WTC11 (cell line): ENCODE measurements at regions not wholly inside any gene's neighbourhood (a gene's known extent, or its start where the extent isn't known, plus 50 kb on each side); places are given as distances from the start of the nearest gene placed in this dataset.
A peak's percentile ranks its signal among the peaks of the same experiment; 100 is the strongest.

Source experiments
- ATAC-seq: fragments of 200-7000 bp; cut with Tn5 transposase; 2 replicates; pipeline ENCODE4 v1.10.0; 2021; ENCODE audit warnings: mild to moderate bottlenecking, moderate library complexity
- CTCF ChIA-PET: fragments of 300-600 bp; sonication (Branson Sonifier 250); formaldehyde crosslinking; loops from one replicate; lab custom pipeline; 2021; ENCODE audit warnings: antibody characterized with exemption; lab: Charles Lee
- POLR2A ChIA-PET: fragments of 350-600 bp; sonication (Branson Sonifier 250); formaldehyde crosslinking; loops from one replicate; lab custom pipeline; 2021; ENCODE audit warnings: antibody characterized with exemption; lab: Charles Lee
- DNase-seq: peaks from one replicate; pipeline ENCODE4 v3.0.0; 2021; ENCODE audit warnings: low spot score
- H3K27ac Mint-ChIP-seq: 2 replicates; pipeline ENCODE4 v1.8.0; 2021; ENCODE audit warnings: mixed read lengths
- H3K27me3 Mint-ChIP-seq: 2 replicates; pipeline ENCODE4 v1.8.0; 2021; ENCODE audit warnings: low read depth, mild to moderate bottlenecking, moderate library complexity, mixed read lengths
- H3K36me3 Mint-ChIP-seq: 2 replicates; pipeline ENCODE4 v1.8.0; 2021; ENCODE audit warnings: mixed read lengths
- H3K4me1 Mint-ChIP-seq: 2 replicates; pipeline ENCODE4 v1.8.0; 2022; ENCODE audit warnings: mixed read lengths
- H3K4me3 Mint-ChIP-seq: 2 replicates; pipeline ENCODE4 v1.8.0; 2021; ENCODE audit warnings: mild to moderate bottlenecking, moderate library complexity, mixed read lengths
- H3K9me3 Mint-ChIP-seq: 2 replicates; pipeline ENCODE4 v1.8.0; 2021; ENCODE audit warnings: mixed read lengths
- CREB1 ChIP-seq: sonication (generic); formaldehyde crosslinking; IDR thresholded peaks from 2 replicates; pipeline ENCODE4 v1.8.0; 2023; ENCODE audit warnings: mild to moderate bottlenecking, missing genetic modification reagents
- CREM ChIP-seq: sonication (generic); formaldehyde crosslinking; IDR thresholded peaks from 2 replicates; pipeline ENCODE4 v1.8.1; 2022; ENCODE audit warnings: mild to moderate bottlenecking, missing genetic modification reagents, moderate library complexity
- E2F5 ChIP-seq: sonication (generic); formaldehyde crosslinking; IDR thresholded peaks from 2 replicates; pipeline ENCODE4 v1.8.1; 2022; ENCODE audit warnings: mild to moderate bottlenecking, moderate library complexity, missing genetic modification reagents
- ETV6 ChIP-seq: sonication (generic); formaldehyde crosslinking; IDR thresholded peaks from 2 replicates; pipeline ENCODE4 v1.8.1; 2022; ENCODE audit warnings: mild to moderate bottlenecking, missing genetic modification reagents
- FOXK1 ChIP-seq: sonication (generic); formaldehyde crosslinking; IDR thresholded peaks from 2 replicates; pipeline ENCODE4 v1.8.0; 2022; ENCODE audit warnings: mild to moderate bottlenecking, moderate library complexity, missing genetic modification reagents
- FOXP1 ChIP-seq: sonication (generic); formaldehyde crosslinking; IDR thresholded peaks from 2 replicates; pipeline ENCODE4 v1.8.0; 2022; ENCODE audit warnings: missing genetic modification reagents, mild to moderate bottlenecking, moderate library complexity, borderline replicate concordance
- GABPB1 ChIP-seq: sonication (generic); formaldehyde crosslinking; IDR thresholded peaks from 2 replicates; pipeline ENCODE4 v1.8.1; 2023; ENCODE audit warnings: mild to moderate bottlenecking, missing genetic modification reagents
- IRF2 ChIP-seq: sonication (generic); formaldehyde crosslinking; IDR thresholded peaks from 2 replicates; pipeline ENCODE4 v1.8.0; 2022; ENCODE audit warnings: low read depth, missing genetic modification reagents, borderline replicate concordance
- NFYB ChIP-seq: sonication (generic); formaldehyde crosslinking; conservative IDR thresholded peaks from 2 replicates; pipeline ENCODE4 v1.8.0; 2022; ENCODE audit warnings: low read depth, missing genetic modification reagents
- NR1H2 ChIP-seq: sonication (generic); formaldehyde crosslinking; IDR thresholded peaks from 2 replicates; pipeline ENCODE4 v1.9.0; 2021; ENCODE audit warnings: mild to moderate bottlenecking, moderate library complexity, missing genetic modification reagents
- ZMAT4 ChIP-seq: fragments of 250-450 bp; sonication (Bioruptor Pico); IDR thresholded peaks from 2 replicates; pipeline ENCODE4 v1.9.0; 2021; ENCODE audit warnings: mild to moderate bottlenecking
- ZNF396 ChIP-seq: fragments of 250-450 bp; sonication (Bioruptor Pico); IDR thresholded peaks from 2 replicates; pipeline ENCODE4 v1.8.0; 2021; ENCODE audit warnings: mild to moderate bottlenecking, moderate library complexity, borderline replicate concordance
- ZNF416 ChIP-seq: fragments of 250-450 bp; sonication (Bioruptor Pico); IDR thresholded peaks from 2 replicates; pipeline ENCODE4 v1.9.0; 2021; ENCODE audit warnings: mild to moderate bottlenecking, inconsistent platforms
- ZNF423 ChIP-seq: fragments of 250-450 bp; sonication (Bioruptor Pico); IDR thresholded peaks from 2 replicates; pipeline ENCODE4 v2.1.2; 2022; ENCODE audit warnings: mild to moderate bottlenecking, moderate library complexity
- TF ChIP-seq, protein P1 (sequence below): fragments of 250-450 bp; sonication (Bioruptor Pico); conservative IDR thresholded peaks from 2 replicates; pipeline ENCODE4 v1.9.0; 2021; ENCODE audit warnings: mild to moderate bottlenecking
- TF ChIP-seq, protein P2 (sequence below): sonication (generic); formaldehyde crosslinking; conservative IDR thresholded peaks from 2 replicates; pipeline ENCODE4 v1.8.1; 2022; ENCODE audit warnings: mild to moderate bottlenecking, missing genetic modification reagents
- TF ChIP-seq, protein P3 (sequence below): fragments of 250-450 bp; sonication (Bioruptor Pico); IDR thresholded peaks from 2 replicates; pipeline ENCODE4 v1.9.0; 2021; ENCODE audit warnings: mild to moderate bottlenecking, borderline replicate concordance

DNA sequence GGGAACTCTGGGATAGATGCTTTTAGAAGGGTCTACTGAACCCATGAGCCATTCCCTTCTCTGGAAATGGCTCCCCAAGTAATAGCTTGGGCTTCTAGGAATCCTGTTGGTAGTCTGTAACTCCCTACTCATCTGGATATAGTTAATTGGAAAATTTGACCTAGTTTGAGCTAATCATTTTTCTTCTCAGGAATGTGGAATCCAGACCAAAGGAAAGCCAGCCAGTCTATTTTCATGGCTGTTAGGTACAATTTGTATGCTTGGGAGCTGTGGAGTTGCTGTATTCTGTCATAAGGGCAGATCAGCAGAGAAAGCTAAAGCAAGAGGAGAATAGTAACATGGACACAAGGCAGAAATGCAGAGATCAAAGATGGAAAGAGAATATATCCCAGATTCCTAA is 71.6 kb upstream of the C1GALT1 start (continued):
- no peak for TF ChIP-seq ZNF416
- TF ChIP-seq ETV6 (CRISPR knock-in tag), result no peak
- no peak for TF ChIP-seq FOXK1
- TF ChIP-seq ZNF423 (CRISPR knock-in tag), result no peak
- no peak for TF ChIP-seq FOXP1 (CRISPR knock-in tag)
- TF ChIP-seq IRF2 (CRISPR knock-in tag), result no peak
- TF ChIP-seq, protein P1, sequence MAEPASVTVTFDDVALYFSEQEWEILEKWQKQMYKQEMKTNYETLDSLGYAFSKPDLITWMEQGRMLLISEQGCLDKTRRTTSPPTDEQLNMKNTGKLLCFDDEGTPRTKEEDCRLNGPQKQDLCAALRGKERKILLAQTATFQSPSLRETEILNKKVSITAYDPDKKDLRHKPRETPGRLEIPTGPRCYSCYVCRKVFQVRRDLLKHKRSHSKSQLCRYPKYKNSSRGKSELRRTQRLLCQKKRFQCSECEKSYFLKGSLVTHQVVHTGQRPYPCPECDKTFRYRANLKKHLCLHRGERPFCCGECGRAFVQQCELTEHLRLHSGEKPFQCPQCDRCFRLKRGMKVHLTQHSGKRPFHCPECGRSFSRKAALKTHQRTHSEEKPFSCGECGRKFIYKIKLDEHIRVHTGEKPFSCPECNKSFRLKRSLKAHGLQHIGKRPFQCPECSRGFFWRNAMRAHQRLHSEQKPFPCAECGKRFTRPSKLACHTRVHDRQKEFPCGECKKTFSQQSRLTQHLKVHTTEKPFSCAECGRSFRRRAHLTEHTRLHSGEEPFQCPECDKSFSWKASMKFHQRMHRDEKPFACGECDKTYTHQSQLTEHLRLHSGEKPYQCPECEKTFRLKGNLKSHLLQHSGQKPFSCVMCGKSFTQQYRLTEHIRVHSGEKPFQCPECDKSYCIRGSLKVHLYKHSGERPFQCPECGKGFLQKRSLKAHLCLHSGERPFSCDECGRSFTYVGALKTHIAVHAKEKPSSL (CRISPR knock-in tag), result no peak
- TF ChIP-seq NFYB (CRISPR knock-in tag), result no peak

GRCh38 chr7:7112868-7113267 is 69.5 kb upstream of the C1GALT1 start:
- DNase-seq (no peak), ATAC-seq (no peak)
- CTCF ChIA-PET, result no interaction called here
- POLR2A ChIA-PET, result no interaction called here
- peaks cover 5% of the 10 kb centered on the region; the same call in 1 of the 2 replicates for H3K4me1 Mint-ChIP-seq
- H3K9me3 Mint-ChIP-seq, result peaks cover 32% of the 10 kb centered on the region
- H3K27me3 Mint-ChIP-seq, result no peaks in the 10 kb centered on the region; the same call in 1 of the 2 replicates
- H3K4me3 Mint-ChIP-seq, result no peak overlapping the region
- H3K36me3 Mint-ChIP-seq, result peaks cover 28% of the 10 kb centered on the region
- H3K27ac Mint-ChIP-seq, result no peak overlapping the region; the same call in 1 of the 2 replicates
- TF ChIP-seq E2F5 (no peak), ZNF396 (CRISPR knock-in tag) (no peak), ZMAT4 (CRISPR knock-in tag) (no peak), CREM (CRISPR knock-in tag) (no peak)
- TF ChIP-seq, protein P2, sequence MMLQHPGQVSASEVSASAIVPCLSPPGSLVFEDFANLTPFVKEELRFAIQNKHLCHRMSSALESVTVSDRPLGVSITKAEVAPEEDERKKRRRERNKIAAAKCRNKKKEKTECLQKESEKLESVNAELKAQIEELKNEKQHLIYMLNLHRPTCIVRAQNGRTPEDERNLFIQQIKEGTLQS (CRISPR knock-in tag), result no peak
- TF ChIP-seq, protein P3, sequence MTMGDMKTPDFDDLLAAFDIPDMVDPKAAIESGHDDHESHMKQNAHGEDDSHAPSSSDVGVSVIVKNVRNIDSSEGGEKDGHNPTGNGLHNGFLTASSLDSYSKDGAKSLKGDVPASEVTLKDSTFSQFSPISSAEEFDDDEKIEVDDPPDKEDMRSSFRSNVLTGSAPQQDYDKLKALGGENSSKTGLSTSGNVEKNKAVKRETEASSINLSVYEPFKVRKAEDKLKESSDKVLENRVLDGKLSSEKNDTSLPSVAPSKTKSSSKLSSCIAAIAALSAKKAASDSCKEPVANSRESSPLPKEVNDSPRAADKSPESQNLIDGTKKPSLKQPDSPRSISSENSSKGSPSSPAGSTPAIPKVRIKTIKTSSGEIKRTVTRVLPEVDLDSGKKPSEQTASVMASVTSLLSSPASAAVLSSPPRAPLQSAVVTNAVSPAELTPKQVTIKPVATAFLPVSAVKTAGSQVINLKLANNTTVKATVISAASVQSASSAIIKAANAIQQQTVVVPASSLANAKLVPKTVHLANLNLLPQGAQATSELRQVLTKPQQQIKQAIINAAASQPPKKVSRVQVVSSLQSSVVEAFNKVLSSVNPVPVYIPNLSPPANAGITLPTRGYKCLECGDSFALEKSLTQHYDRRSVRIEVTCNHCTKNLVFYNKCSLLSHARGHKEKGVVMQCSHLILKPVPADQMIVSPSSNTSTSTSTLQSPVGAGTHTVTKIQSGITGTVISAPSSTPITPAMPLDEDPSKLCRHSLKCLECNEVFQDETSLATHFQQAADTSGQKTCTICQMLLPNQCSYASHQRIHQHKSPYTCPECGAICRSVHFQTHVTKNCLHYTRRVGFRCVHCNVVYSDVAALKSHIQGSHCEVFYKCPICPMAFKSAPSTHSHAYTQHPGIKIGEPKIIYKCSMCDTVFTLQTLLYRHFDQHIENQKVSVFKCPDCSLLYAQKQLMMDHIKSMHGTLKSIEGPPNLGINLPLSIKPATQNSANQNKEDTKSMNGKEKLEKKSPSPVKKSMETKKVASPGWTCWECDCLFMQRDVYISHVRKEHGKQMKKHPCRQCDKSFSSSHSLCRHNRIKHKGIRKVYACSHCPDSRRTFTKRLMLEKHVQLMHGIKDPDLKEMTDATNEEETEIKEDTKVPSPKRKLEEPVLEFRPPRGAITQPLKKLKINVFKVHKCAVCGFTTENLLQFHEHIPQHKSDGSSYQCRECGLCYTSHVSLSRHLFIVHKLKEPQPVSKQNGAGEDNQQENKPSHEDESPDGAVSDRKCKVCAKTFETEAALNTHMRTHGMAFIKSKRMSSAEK (CRISPR knock-in tag), result no peak

GRCh38 chr7:7114575-7115291 is 67.6 kb upstream of the C1GALT1 start:
- DNase-seq (no peak), ATAC-seq (no peak)
- peaks cover 11% of the 10 kb centered on the region for H3K36me3 Mint-ChIP-seq
- ChIA-PET POLR2A (no interaction called here), CTCF (interaction anchor here (1.0 kb wide), 1 partner anchor 9 kb away, joined by 3 read pairs; no protein-coding TSS in a partner anchor)
- TF ChIP-seq GABPB1 (CRISPR knock-in tag), result peak; percentile 62
- no peak for TF ChIP-seq NR1H2 (CRISPR knock-in tag)
- TF ChIP-seq CREB1 (CRISPR knock-in tag), result no peak
- no peak overlapping the region for H3K4me3 Mint-ChIP-seq
- H3K9me3 Mint-ChIP-seq, result peaks cover 17% of the 10 kb centered on the region
- peaks cover 12% of the 10 kb centered on the region for H3K4me1 Mint-ChIP-seq
- no peak overlapping the region for H3K27ac Mint-ChIP-seq
- no peaks in the 10 kb centered on the region; the same call in 1 of the 2 replicates for H3K27me3 Mint-ChIP-seq
